ENCODE measurements at regions not wholly inside any gene's neighbourhood (a gene's known extent, or its start where the extent isn't known, plus 50 kb on each side); places are given as distances from the start of the nearest gene placed in this dataset.
"Not testable (repeated sequence)": the region's sequence is repeated elsewhere in the genome, so short reads cannot be mapped to it uniquely, and the experiment has no call there.

- Histone ChIP-seq H4K20me1 (replicated peaks; ENCODE audit: insufficient read depth) (no peaks in the 10 kb centered on the region), H3K4me3 (no peak overlapping the region), H3K79me2 (replicated peaks; ENCODE audit: insufficient read depth) (no peaks in the 10 kb centered on the region), H3K27ac (ENCODE audit: low read depth) (no peak overlapping the region), H3K27me3 (ENCODE audit: insufficient read depth) (no peaks in the 10 kb centered on the region), H3F3A (replicated peaks; ENCODE audit: low read depth) (no peaks in the 10 kb centered on the region), H3K4me1 (ENCODE audit: insufficient read depth) (no peaks in the 10 kb centered on the region; the same call in 1 of the 2 replicates), H3K4me2 (0 out of 2 replicates have a peak overlapping the region, but pooled peaks have one; percentile 9), H3K9me2 (ENCODE audit: insufficient read depth) (no peaks in the 10 kb centered on the region), H3K36me3 (ENCODE audit: insufficient read depth) (no peaks in the 10 kb centered on the region), H2AFZ (no peak overlapping the region)
- Mint-ChIP-seq H3K27ac (peak overlapping the region; percentile 82), H3K4me3 (no peak overlapping the region), H3K4me1 (peaks cover 7% of the 10 kb centered on the region), H3K27me3 (ENCODE audit: insufficient read depth, low read depth, poor library complexity) (peaks cover 1% of the 10 kb centered on the region), H3K36me3 (ENCODE audit: low read depth) (no peaks in the 10 kb centered on the region), H3K9me3 (no peaks in the 10 kb centered on the region)
- ATAC-seq = no peak
- peak; percentile 23 for DNase-seq (ENCODE audit: low spot score)
- TF ChIP-seq CREB1 (CRISPR knock-in tag; IDR thresholded peaks at IDR 0.05; ENCODE audit: low read depth) (no peak), ZNF114 (CRISPR knock-in tag; IDR thresholded peaks at IDR 0.05) (no peak), ZNF462 (CRISPR knock-in tag; IDR thresholded peaks at IDR 0.05) (no peak)
These were observed 166.3 kb downstream of the MANEA start for GRCh38 chr6:95743591-95743990.

- not testable (repeated sequence) for H3K36me3 Mint-ChIP-seq (ENCODE audit: low read depth); H3K27me3 ChIP-seq (ENCODE audit: insufficient read depth); H3K4me1 ChIP-seq (ENCODE audit: insufficient read depth); ATAC-seq; H4K20me1 ChIP-seq (replicated peaks; ENCODE audit: insufficient read depth); H3K36me3 ChIP-seq (ENCODE audit: insufficient read depth); H3K4me1 Mint-ChIP-seq; H2AFZ ChIP-seq; H3K27ac ChIP-seq (ENCODE audit: low read depth); H3F3A ChIP-seq (replicated peaks; ENCODE audit: low read depth); H3K79me2 ChIP-seq (replicated peaks; ENCODE audit: insufficient read depth); H3K27me3 Mint-ChIP-seq (ENCODE audit: insufficient read depth, low read depth, poor library complexity); H3K9me2 ChIP-seq (ENCODE audit: insufficient read depth)
- peak overlapping the region; percentile 92 for H3K27ac Mint-ChIP-seq
- peak; percentile 23 for DNase-seq (ENCODE audit: low spot score)
- H3K4me3 Mint-ChIP-seq = peak overlapping the region; percentile 62
- peak overlapping the region; percentile 54 for H3K4me3 ChIP-seq
- peaks cover 11% of the 10 kb centered on the region; the same call in 2 of the 3 replicates for H3K9me3 Mint-ChIP-seq
- peak overlapping the region; percentile 57; the same call in 1 of the 2 replicates for H3K4me2 ChIP-seq
These were observed 181.1 kb downstream of the MANEA start for GRCh38 chr6:95758236-95759069.
